ENCODE measurements at regions not wholly inside any gene's neighbourhood (a gene's known extent, or its start where the extent isn't known, plus 50 kb on each side); places are given as distances from the start of the nearest gene placed in this dataset.

- Histone ChIP-seq H3K27ac (ENCODE audit: control insufficient read depth, insufficient read depth) (no peak overlapping the region), H3K9me3 (replicated peaks; ENCODE audit: control insufficient read depth, insufficient read depth, low read length) (no peaks in the 10 kb centered on the region), H3K4me3 (no peak overlapping the region), H3K36me3 (ENCODE audit: control insufficient read depth in 2 of 2, insufficient read depth in 2 of 2, low read length in 1 of 2) (no peaks in the 10 kb centered on the region), H3K27me3 (replicated peaks in 1 of 2; ENCODE audit: control insufficient read depth in 2 of 2, insufficient read depth in 2 of 2, low read length in 1 of 2) (no peaks in the 10 kb centered on the region), H3K9ac (ENCODE audit: control insufficient read depth, insufficient read depth, low read length) (no peak overlapping the region), H3K79me2 (ENCODE audit: control insufficient read depth, insufficient read depth, low read length) (no peaks in the 10 kb centered on the region), H4K20me1 (ENCODE audit: control insufficient read depth, insufficient read depth) (no peaks in the 10 kb centered on the region), H3K4me2 (ENCODE audit: control insufficient read depth, insufficient read depth) (no peak overlapping the region), H3K4me1 (ENCODE audit: control insufficient read depth, insufficient read depth, low read length) (no peaks in the 10 kb centered on the region), H2AFZ (ENCODE audit: control insufficient read depth, low read depth, low read length) (no peak overlapping the region)
- ChIA-PET CTCF (interaction anchor here (1.0 kb wide), 1 partner anchor 220 kb away, joined by 5 read pairs; no protein-coding TSS in a partner anchor), RAD21 (ENCODE audit: unreplicated experiment) (no interaction called here), SMC1A (ENCODE audit: uncharacterized antibody, unreplicated experiment) (no interaction called here), POLR2A (no interaction called here)
- ATAC-seq, result no peak
- no peak for TF ChIP-seq GATAD2B (conservative IDR thresholded peaks at IDR 0.05; ENCODE audit: low read depth)
- no peak for TF ChIP-seq BHLHE40 (IDR thresholded peaks at IDR 0.05; ENCODE audit: borderline replicate concordance in 1 of 2, low read depth in 2 of 2, low read length in 1 of 2)
- no peak for TF ChIP-seq SIN3A (IDR thresholded peaks at IDR 0.05; ENCODE audit: low read depth, low read length)
- TF ChIP-seq MAX (IDR thresholded peaks at IDR 0.05; ENCODE audit: low read depth, low read length), result no peak
- no peak for TF ChIP-seq RAD21 (IDR thresholded peaks at IDR 0.05; ENCODE audit: insufficient read depth, low read depth, low read length)
- no peak for TF ChIP-seq CBX5 (IDR thresholded peaks at IDR 0.05; ENCODE audit: low read depth)
- no peak for TF ChIP-seq NFXL1 (IDR thresholded peaks at IDR 0.05; ENCODE audit: borderline replicate concordance)
- no peak for TF ChIP-seq NFYB (IDR thresholded peaks at IDR 0.05; ENCODE audit: insufficient read depth, low read depth, low read length)
- no peak for TF ChIP-seq ZNF384 (IDR thresholded peaks at IDR 0.05; ENCODE audit: borderline replicate concordance, low read depth, low read length)
- no peak for TF ChIP-seq BCL3 (IDR thresholded peaks at IDR 0.05; ENCODE audit: borderline replicate concordance, insufficient read depth, low read depth, low read length, poor library complexity, severe bottlenecking)
- TF ChIP-seq POU2F2 (IDR thresholded peaks at IDR 0.05; ENCODE audit: borderline replicate concordance, low read depth, low read length), result no peak
- TF ChIP-seq EGR1 (IDR thresholded peaks at IDR 0.05; ENCODE audit: borderline replicate concordance in 1 of 2, low read depth in 2 of 2, low read length in 2 of 2), result no peak
- no peak for TF ChIP-seq MXI1 (IDR thresholded peaks at IDR 0.05; ENCODE audit: low read depth, low read length)
- TF ChIP-seq RFX5 (IDR thresholded peaks at IDR 0.05; ENCODE audit: low read depth, low read length), result no peak
- BruUV-seq (replicated peaks), result no TSS peak
- intact Hi-C loops (cut with micrococcal nuclease; ENCODE audit: unreplicated experiment), result no loop called here
- no peak for FAIRE-seq
- in situ Hi-C loops (cut with MboI), result no loop called here
- no peak for DNase-seq (ENCODE audit: low read depth, low spot score)
- WGBS (ENCODE audit: insufficient coverage, insufficient replicate concordance, low lambda C conversion rate, missing lambda C conversion rate), result 79% methylated on average over 10 of the region's 10 CpGs
Measured at GRCh38 chr1:220982686-220983085, 103.4 kb downstream of the HLX start.
